GM18502 (cell line): ENCODE measurements at regions not wholly inside any gene's neighbourhood (a gene's known extent, or its start where the extent isn't known, plus 50 kb on each side); places are given as distances from the start of the nearest gene placed in this dataset.
A peak's percentile ranks its signal among the peaks of the same experiment; 100 is the strongest.

Experiments used
- ATAC-seq: cut with Tn5 transposase; IDR thresholded peaks from one replicate; pipeline ENCODE4 v1.9.1; 2021; ENCODE audit warnings: mild to moderate bottlenecking; ENCODE audit not compliant: unreplicated experiment, poor library complexity

DNA sequence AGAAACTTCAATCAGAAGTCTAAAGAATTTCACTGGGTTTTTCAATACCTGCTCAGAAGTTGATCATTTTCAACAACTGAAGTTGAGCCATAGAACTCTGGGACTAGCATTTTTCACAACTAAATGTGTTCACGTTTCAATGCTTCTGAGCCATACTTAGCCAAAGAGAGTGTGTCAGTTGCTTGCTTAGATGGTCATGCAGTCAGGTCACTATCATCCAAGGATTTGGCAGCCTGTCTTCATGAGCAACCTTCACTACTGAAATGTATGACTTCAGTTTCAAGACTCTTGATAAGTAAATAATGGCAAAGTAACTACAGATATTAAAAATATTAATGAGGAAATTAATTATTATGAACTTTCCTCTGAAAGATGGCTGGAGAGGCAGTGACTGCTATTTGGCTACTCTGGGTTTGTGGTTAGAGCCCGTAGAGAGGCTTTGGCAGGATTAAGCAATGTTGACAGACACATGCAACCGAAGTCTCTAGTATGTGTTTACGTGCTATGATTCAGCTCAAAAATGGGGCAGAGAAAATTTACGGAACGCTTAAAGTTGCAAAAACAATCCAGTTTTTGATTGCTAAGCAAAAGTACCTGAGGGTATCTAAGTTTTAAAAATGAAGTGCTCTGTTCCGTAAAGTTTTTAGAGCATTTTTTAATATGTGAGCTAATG, 133.8 kb downstream of the GMNC start:
- ATAC-seq: no peak

GRCh38 chr3:190722181-190722905, 140.2 kb downstream of the GMNC start:
- no peak for ATAC-seq

- ATAC-seq: peak; percentile 75
Measured at GRCh38 chr3:190721330-190721729, 141.2 kb downstream of the GMNC start.

GRCh38 chr3:190718671-190719070, 143.8 kb downstream of the GMNC start:
- no peak for ATAC-seq

DNA sequence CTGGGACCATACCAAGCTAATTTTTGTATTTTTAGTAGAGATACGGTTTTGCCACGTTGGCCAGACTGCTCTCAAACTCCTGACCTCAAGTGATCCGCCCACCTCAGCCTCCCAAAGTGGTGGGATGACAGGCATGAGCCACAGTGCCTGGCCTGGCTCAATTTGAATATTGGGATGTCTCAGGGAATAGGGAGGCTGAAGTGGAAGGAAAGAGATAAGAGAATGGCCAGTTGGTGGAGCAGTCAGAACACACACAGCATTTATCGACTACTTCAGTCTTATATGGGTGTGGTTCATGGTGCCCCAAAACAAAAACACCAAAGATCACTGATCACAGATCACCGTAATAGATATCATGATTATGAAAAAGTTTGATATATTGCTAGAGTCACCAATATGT, 144.4 kb downstream of the GMNC start:
- no peak for ATAC-seq

DNA sequence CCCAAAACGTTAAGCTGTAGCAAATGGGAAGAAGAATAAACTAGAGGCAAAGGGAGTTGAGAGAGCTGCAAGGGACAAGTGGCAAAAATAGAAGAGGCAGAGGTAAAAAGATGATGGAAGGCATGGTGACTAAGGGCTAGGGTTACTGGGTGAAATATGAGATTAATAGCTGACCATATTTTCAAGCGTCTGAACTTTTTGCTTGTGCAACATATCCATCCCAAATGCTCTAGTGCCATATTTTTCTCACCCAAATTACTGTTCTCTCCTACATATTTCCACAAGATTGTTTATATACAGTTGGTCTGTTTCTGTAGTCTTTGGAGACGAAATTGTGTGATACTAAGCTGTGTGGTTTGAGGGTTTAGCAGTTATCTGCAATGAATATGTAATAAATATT, 145.5 kb downstream of the GMNC start:
- ATAC-seq: no peak

- ATAC-seq: no peak
Measured at GRCh38 chr3:190716211-190716610, 146.3 kb downstream of the GMNC start.

- ATAC-seq: no peak
Measured at GRCh38 chr3:190710723-190711122, 151.8 kb downstream of the GMNC start.

GRCh38 chr3:190709351-190709773, 153.1 kb downstream of the GMNC start:
- ATAC-seq: no peak
